Testis (tissue), 2 donors: ENCODE measurements at regions not wholly inside any gene's neighbourhood (a gene's known extent, or its start where the extent isn't known, plus 50 kb on each side); places are given as distances from the start of the nearest gene placed in this dataset.

Experiments
- CTCF ChIP-seq, 3 experiments: fragments of 450-650 bp in 2 of 3; fragments of 200-600 bp in 1 of 3; sonication (generic) in 1 of 3; IDR thresholded peaks; one replicate each; pipeline ENCODE4 v1.5.1; 2016 to 2019; ENCODE audit warnings: antibody characterized with exemption in 3 of 3, mild to moderate bottlenecking in 2 of 3, moderate library complexity in 1 of 3
- POLR2A ChIP-seq: fragments of 450-650 bp; IDR thresholded peaks from one replicate; pipeline ENCODE4 v1.6.1; 2017; ENCODE audit warnings: antibody characterized with exemption, mild to moderate bottlenecking, moderate library complexity

GRCh38 chr20:63121749-63122405 lies 94.1 kb downstream of the YTHDF1 start:
- TF ChIP-seq CTCF (IDR thresholded peaks at IDR 0.05): no peak
- TF ChIP-seq POLR2A: no peak
